ENCODE measurements at regions not wholly inside any gene's neighbourhood (a gene's known extent, or its start where the extent isn't known, plus 50 kb on each side); places are given as distances from the start of the nearest gene placed in this dataset.

DNA sequence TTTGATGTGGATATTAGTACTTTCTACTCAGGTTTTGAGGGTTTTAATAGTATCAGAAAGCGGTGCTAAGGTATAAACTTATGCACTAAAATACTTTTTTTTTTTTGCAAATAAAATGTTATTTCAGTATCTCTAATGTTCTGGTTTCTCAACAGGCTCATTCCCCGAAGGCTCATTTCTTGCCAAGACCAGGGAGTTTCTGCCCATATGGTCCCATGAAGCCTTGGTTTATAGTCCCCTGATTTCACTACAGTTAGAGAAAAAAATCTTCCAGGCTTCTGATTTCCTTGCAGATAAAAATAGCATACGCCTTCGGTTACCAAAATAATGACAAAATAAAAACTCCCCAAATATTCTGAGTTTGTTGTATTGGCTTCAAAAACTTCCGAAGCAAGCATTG, 814.2 kb upstream of the PABPC4L start:
- Histone ChIP-seq H3K4me1 (ENCODE audit: control insufficient read depth in 1 of 2, insufficient read depth in 2 of 2, low read length in 2 of 2) (no peaks in the 10 kb centered on the region), H4K20me1 (ENCODE audit: insufficient read depth) (no peaks in the 10 kb centered on the region), H2AFZ (ENCODE audit: low read depth, low read length, poor library complexity, severe bottlenecking) (no peak overlapping the region), H3K27ac (ENCODE audit: low read depth, low read length) (no peak overlapping the region), H3K79me2 (ENCODE audit: insufficient read depth, low read length) (no peaks in the 10 kb centered on the region), H3K4me3 (replicated peaks in 1 of 2; ENCODE audit: low read depth in 1 of 2, low read length in 2 of 2) (no peak overlapping the region), H3K27me3 (ENCODE audit: insufficient read depth, low read length) (no peaks in the 10 kb centered on the region), H3K9ac (ENCODE audit: low read length) (no peak overlapping the region), H3K4me2 (ENCODE audit: low read length) (no peak overlapping the region), H3K36me3 (ENCODE audit: control insufficient read depth in 1 of 2, insufficient read depth in 2 of 2, low read length in 2 of 2) (no peaks in the 10 kb centered on the region), H3K9me3 (ENCODE audit: control insufficient read depth in 1 of 2, insufficient read depth in 1 of 2, low read depth in 1 of 2, low read length in 2 of 2) (no peaks in the 10 kb centered on the region), H3K9me2 (ENCODE audit: insufficient read depth) (no peaks in the 10 kb centered on the region)
- CTCF ChIA-PET, result no interaction called here
- DNase-seq (ENCODE audit: low read depth, low spot score) (no peak), ATAC-seq (no peak)
- no TSS peak for BruUV-seq (replicated peaks)
- POLR2A ChIA-PET, result no interaction called here
- RAD21 ChIA-PET (ENCODE audit: low non-redundant PET in 1 of 2, low total read pairs in 2 of 2, uncharacterized antibody in 2 of 2, unreplicated experiment in 2 of 2), result interaction anchor here in 1 of 2 experiments (0.7 kb wide), 1 partner anchor 642 kb away, joined by 3 read pairs; no protein-coding TSS in a partner anchor
- TF ChIP-seq FOSL1 (IDR thresholded peaks at IDR 0.05; ENCODE audit: low read depth) (no peak), ZFX (IDR thresholded peaks at IDR 0.05) (no peak)
- intact Hi-C loops (cut with micrococcal nuclease), result no loop called here

DNA sequence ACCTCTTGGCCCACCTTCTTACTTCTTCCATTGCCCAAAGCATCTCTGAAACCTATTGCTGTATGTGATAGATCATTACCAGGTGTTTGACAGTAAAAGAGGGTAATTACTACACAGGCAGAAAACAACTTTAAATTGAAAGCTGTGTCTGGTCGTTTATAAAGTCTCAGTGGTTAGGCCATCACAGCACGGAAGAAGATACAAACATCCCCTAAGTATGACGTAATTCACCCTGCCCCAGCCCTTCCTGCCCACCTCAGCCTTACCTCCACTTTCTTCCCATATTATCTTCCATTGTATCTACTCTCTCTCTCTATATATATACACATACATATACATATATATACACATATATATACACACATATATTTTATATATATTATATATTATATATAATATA, 805.8 kb upstream of the PABPC4L start:
- H3K9me3 ChIP-seq (ENCODE audit: control insufficient read depth in 1 of 2, insufficient read depth in 1 of 2, low read depth in 1 of 2, low read length in 2 of 2), result no peaks in the 10 kb centered on the region
- H3K4me3 ChIP-seq (replicated peaks in 1 of 2; ENCODE audit: low read depth in 1 of 2, low read length in 2 of 2), result no peak overlapping the region
- H3K79me2 ChIP-seq (ENCODE audit: insufficient read depth, low read length), result no peaks in the 10 kb centered on the region
- H3K4me2 ChIP-seq (ENCODE audit: low read length), result no peak overlapping the region
- no peak overlapping the region for H2AFZ ChIP-seq (ENCODE audit: low read depth, low read length, poor library complexity, severe bottlenecking)
- H3K9me2 ChIP-seq (ENCODE audit: insufficient read depth), result no peaks in the 10 kb centered on the region
- H3K27ac ChIP-seq (ENCODE audit: low read depth, low read length), result no peak overlapping the region
- ChIA-PET RAD21 (ENCODE audit: low non-redundant PET in 1 of 2, low total read pairs in 2 of 2, uncharacterized antibody in 2 of 2, unreplicated experiment in 2 of 2) (no interaction called here), CTCF (no interaction called here), POLR2A (no interaction called here)
- H3K27me3 ChIP-seq (ENCODE audit: insufficient read depth, low read length), result no peaks in the 10 kb centered on the region
- intact Hi-C loops (cut with micrococcal nuclease), result no loop called here
- no peak overlapping the region for H3K9ac ChIP-seq (ENCODE audit: low read length)
- H3K4me1 ChIP-seq (ENCODE audit: control insufficient read depth in 1 of 2, insufficient read depth in 2 of 2, low read length in 2 of 2), result 0 out of 4 replicates have a peak, but pooled peaks cover 0 to 4% of the 10 kb centered on the region in 2 experiments
- no peaks in the 10 kb centered on the region for H4K20me1 ChIP-seq (ENCODE audit: insufficient read depth)
- no peak for TF ChIP-seq FOSL1 (IDR thresholded peaks at IDR 0.05; ENCODE audit: low read depth)
- TF ChIP-seq ATF3 (IDR thresholded peaks at IDR 0.05), result no peak
- no peak for TF ChIP-seq RAD21 (IDR thresholded peaks at IDR 0.05; ENCODE audit: low read depth)
- TF ChIP-seq REST (IDR thresholded peaks at IDR 0.05; ENCODE audit: low read depth), result no peak
- no peak for TF ChIP-seq CEBPB (IDR thresholded peaks at IDR 0.05; ENCODE audit: low read depth)
- no peak for TF ChIP-seq ZNF274 (IDR thresholded peaks at IDR 0.05; ENCODE audit: low read depth, low read length)
- TF ChIP-seq SIN3A (IDR thresholded peaks at IDR 0.05; ENCODE audit: low read depth), result no peak
- no peak for TF ChIP-seq MAX (IDR thresholded peaks at IDR 0.05)
- no peak for TF ChIP-seq POLR2AphosphoS5 (IDR thresholded peaks at IDR 0.05; ENCODE audit: low read depth, low read length)
- DNase-seq (ENCODE audit: low read depth, low spot score) (no peak), ATAC-seq (no peak)
- no peaks in the 10 kb centered on the region for H3K36me3 ChIP-seq (ENCODE audit: control insufficient read depth in 1 of 2, insufficient read depth in 2 of 2, low read length in 2 of 2)
- no TSS peak for BruUV-seq (replicated peaks)

Measured in HCT116 (cell line).